ENCODE measurements at regions not wholly inside any gene's neighbourhood (a gene's known extent, or its start where the extent isn't known, plus 50 kb on each side); places are given as distances from the start of the nearest gene placed in this dataset.

DNA sequence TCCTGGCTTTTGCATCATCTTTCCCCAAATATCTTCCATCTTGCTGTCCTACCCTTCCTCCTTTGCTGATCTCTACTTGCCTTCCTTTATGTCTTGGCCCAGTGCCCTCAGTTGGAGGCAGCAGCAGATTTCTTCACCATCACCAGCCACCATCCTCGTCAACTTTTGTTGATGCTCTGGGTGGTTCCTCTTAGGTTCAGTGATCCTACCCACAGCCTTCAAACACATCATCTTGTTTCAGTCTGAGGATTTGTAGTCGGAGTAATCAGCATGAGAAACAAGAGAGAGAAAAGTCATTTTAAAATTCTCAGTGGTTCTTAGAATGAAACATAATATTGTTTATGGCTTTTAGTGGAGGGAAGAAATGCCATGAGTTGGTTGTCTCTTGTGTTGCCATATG is 65.8 kb downstream of the FTHL17 start:
- DNase-seq (ENCODE audit: low read depth, low spot score) = no peak
- H3K36me3 ChIP-seq (ENCODE audit: control insufficient read depth in 1 of 2, insufficient read depth in 2 of 2, low read length in 2 of 2) = no peaks in the 10 kb centered on the region
- RAD21 ChIA-PET (ENCODE audit: low non-redundant PET in 1 of 2, low total read pairs in 2 of 2, uncharacterized antibody in 2 of 2, unreplicated experiment in 2 of 2) = no interaction called here
- no peaks in the 10 kb centered on the region for H3K9me3 ChIP-seq (ENCODE audit: control insufficient read depth in 1 of 2, insufficient read depth in 1 of 2, low read depth in 1 of 2, low read length in 2 of 2)
- TF ChIP-seq SP1 (IDR thresholded peaks at IDR 0.05; ENCODE audit: low read depth) (no peak), EGR1 (IDR thresholded peaks at IDR 0.05; ENCODE audit: low read depth) (no peak)
- H3K9me2 ChIP-seq (ENCODE audit: insufficient read depth) = no peaks in the 10 kb centered on the region
- H3K27me3 ChIP-seq (ENCODE audit: insufficient read depth, low read length) = no peaks in the 10 kb centered on the region
- H3K9ac ChIP-seq (ENCODE audit: low read length) = no peak overlapping the region
- POLR2A ChIA-PET = no interaction called here
- BruUV-seq (replicated peaks) = no TSS peak
- no peak overlapping the region for H2AFZ ChIP-seq (ENCODE audit: low read depth, low read length, poor library complexity, severe bottlenecking)
- intact Hi-C loops (cut with micrococcal nuclease) = no loop called here
- no peaks in the 10 kb centered on the region for H4K20me1 ChIP-seq (ENCODE audit: insufficient read depth)
- no peaks in the 10 kb centered on the region for H3K4me1 ChIP-seq (ENCODE audit: control insufficient read depth in 1 of 2, insufficient read depth in 2 of 2, low read length in 2 of 2)
- H3K27ac ChIP-seq (ENCODE audit: low read depth, low read length) = no peak overlapping the region
- no peak overlapping the region for H3K4me3 ChIP-seq (replicated peaks in 1 of 2; ENCODE audit: low read depth in 1 of 2, low read length in 2 of 2)
- H3K79me2 ChIP-seq (ENCODE audit: insufficient read depth, low read length) = no peaks in the 10 kb centered on the region
- CTCF ChIA-PET = no interaction called here
- H3K4me2 ChIP-seq (ENCODE audit: low read length) = no peak overlapping the region
- no peak for ATAC-seq

GRCh38 chrX:30997411-30997810 is 74.4 kb downstream of the FTHL17 start:
- H3K9me3 ChIP-seq (ENCODE audit: control insufficient read depth in 1 of 2, insufficient read depth in 1 of 2, low read depth in 1 of 2, low read length in 2 of 2) = no peaks in the 10 kb centered on the region
- no peaks in the 10 kb centered on the region for H3K9me2 ChIP-seq (ENCODE audit: insufficient read depth)
- no TSS peak for BruUV-seq (replicated peaks)
- intact Hi-C loops (cut with micrococcal nuclease) = no loop called here
- H3K4me1 ChIP-seq (ENCODE audit: control insufficient read depth in 1 of 2, insufficient read depth in 2 of 2, low read length in 2 of 2) = no peaks in the 10 kb centered on the region
- H3K4me3 ChIP-seq (replicated peaks in 1 of 2; ENCODE audit: low read depth in 1 of 2, low read length in 2 of 2) = no peak overlapping the region
- DNase-seq (ENCODE audit: low read depth, low spot score) (no peak), ATAC-seq (no peak)
- TF ChIP-seq SP1 (IDR thresholded peaks at IDR 0.05; ENCODE audit: low read depth) (no peak), YY1 (IDR thresholded peaks at IDR 0.05; ENCODE audit: extremely low read depth, insufficient replicate concordance, low read depth, low read length) (no peak), ELF1 (IDR thresholded peaks at IDR 0.05; ENCODE audit: borderline replicate concordance, low read depth) (no peak), SRF (IDR thresholded peaks at IDR 0.05; ENCODE audit: low read depth) (no peak), POLR2A (IDR thresholded peaks at IDR 0.05; ENCODE audit: borderline replicate concordance, extremely low read depth, insufficient read depth, insufficient read length) (no peak), ZFX (IDR thresholded peaks at IDR 0.05) (no peak), FOSL1 (IDR thresholded peaks at IDR 0.05; ENCODE audit: low read depth) (no peak), SIN3A (IDR thresholded peaks at IDR 0.05; ENCODE audit: low read depth) (no peak), CTCF (IDR thresholded peaks at IDR 0.05 in 2 of 3, conservative IDR thresholded peaks at IDR 0.05 in 1 of 3; ENCODE audit: borderline replicate concordance in 1 of 3, insufficient read depth in 1 of 3, low read depth in 2 of 3, low read length in 2 of 3) (no peak), TCF7L2 (IDR thresholded peaks at IDR 0.05; ENCODE audit: borderline replicate concordance, extremely low read depth, insufficient read depth, insufficient read length) (no peak), CBX3 (IDR thresholded peaks at IDR 0.05; ENCODE audit: low read depth) (no peak), EZH2phosphoT487 (IDR thresholded peaks at IDR 0.05; ENCODE audit: borderline replicate concordance) (no peak), EGR1 (IDR thresholded peaks at IDR 0.05; ENCODE audit: low read depth) (no peak), JUND (IDR thresholded peaks at IDR 0.05) (no peak), CEBPB (IDR thresholded peaks at IDR 0.05; ENCODE audit: low read depth) (no peak)
- TF ChIP-seq, protein P1, sequence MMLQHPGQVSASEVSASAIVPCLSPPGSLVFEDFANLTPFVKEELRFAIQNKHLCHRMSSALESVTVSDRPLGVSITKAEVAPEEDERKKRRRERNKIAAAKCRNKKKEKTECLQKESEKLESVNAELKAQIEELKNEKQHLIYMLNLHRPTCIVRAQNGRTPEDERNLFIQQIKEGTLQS (IDR thresholded peaks at IDR 0.05) = no peak
- no peaks in the 10 kb centered on the region for H3K79me2 ChIP-seq (ENCODE audit: insufficient read depth, low read length)
- no peaks in the 10 kb centered on the region for H3K27me3 ChIP-seq (ENCODE audit: insufficient read depth, low read length)
- no peak overlapping the region for H3K27ac ChIP-seq (ENCODE audit: low read depth, low read length)
- ChIA-PET RAD21 (ENCODE audit: low non-redundant PET in 1 of 2, low total read pairs in 2 of 2, uncharacterized antibody in 2 of 2, unreplicated experiment in 2 of 2) (no interaction called here), POLR2A (no interaction called here), CTCF (no interaction called here)
- H3K9ac ChIP-seq (ENCODE audit: low read length) = no peak overlapping the region
- no peaks in the 10 kb centered on the region for H4K20me1 ChIP-seq (ENCODE audit: insufficient read depth)
- no peak overlapping the region for H3K4me2 ChIP-seq (ENCODE audit: low read length)
- H2AFZ ChIP-seq (ENCODE audit: low read depth, low read length, poor library complexity, severe bottlenecking) = no peak overlapping the region
- no peaks in the 10 kb centered on the region for H3K36me3 ChIP-seq (ENCODE audit: control insufficient read depth in 1 of 2, insufficient read depth in 2 of 2, low read length in 2 of 2)

Data from HCT116 (cell line).